ENCODE measurements at regions not wholly inside any gene's neighbourhood (a gene's known extent, or its start where the extent isn't known, plus 50 kb on each side); places are given as distances from the start of the nearest gene placed in this dataset.

DNA sequence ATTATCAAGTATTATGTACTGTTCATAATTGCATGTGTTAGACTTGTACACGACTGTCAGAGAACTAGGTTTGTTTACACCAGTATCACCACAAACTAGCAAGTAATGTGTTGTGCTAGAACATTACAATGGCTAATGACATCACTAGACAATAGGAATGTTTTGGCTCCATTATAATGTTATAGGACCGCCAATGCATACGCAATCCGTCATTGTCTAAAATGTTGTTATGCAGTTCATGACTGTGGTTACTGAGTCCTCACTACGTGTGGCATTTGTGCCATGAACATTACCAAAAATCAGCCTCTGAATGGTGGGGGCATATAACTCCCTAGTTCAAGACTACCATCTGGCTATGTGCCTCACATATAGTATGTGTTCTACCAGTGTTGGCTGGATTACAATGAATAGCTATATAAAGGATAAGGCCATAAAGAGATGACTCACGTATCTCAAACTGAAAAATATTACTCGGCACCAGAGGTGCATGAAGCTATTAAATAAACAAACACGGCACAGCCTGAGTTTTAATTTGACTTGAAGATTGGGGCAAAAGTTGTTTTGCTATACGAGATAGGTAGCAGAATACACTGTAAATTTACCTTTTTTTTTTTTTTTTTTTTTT, 89.1 kb upstream of the COL24A1 start:
- Histone ChIP-seq H3K36me3 (ENCODE audit: insufficient read depth, low read length) (no peaks in the 10 kb centered on the region), H3K4me2 (ENCODE audit: low read depth, low read length, poor library complexity, severe bottlenecking) (no peak overlapping the region), H3K79me2 (ENCODE audit: insufficient read depth, low read length) (no peaks in the 10 kb centered on the region), H3K4me1 (ENCODE audit: insufficient read depth, low read length, poor library complexity, severe bottlenecking) (no peaks in the 10 kb centered on the region), H3K4me3 (ENCODE audit: low read length, poor library complexity, severe bottlenecking) (no peak overlapping the region), H3K9me2 (replicated peaks; ENCODE audit: low read depth, low read length) (no peaks in the 10 kb centered on the region), H3K27me3 (ENCODE audit: insufficient read depth, low read length, poor library complexity, severe bottlenecking) (no peaks in the 10 kb centered on the region), H4K20me1 (ENCODE audit: insufficient read depth, low read length, poor library complexity, severe bottlenecking) (no peaks in the 10 kb centered on the region), H2AFZ (ENCODE audit: low read length) (no peak overlapping the region), H3K9me3 (ENCODE audit: insufficient read depth, low read depth, low read length) (no peaks in the 10 kb centered on the region), H3F3A (ENCODE audit: low read depth) (no peaks in the 10 kb centered on the region), H3K9ac (ENCODE audit: low read depth, low read length, poor library complexity, severe bottlenecking) (no peak overlapping the region)
- TF ChIP-seq EZH2phosphoT487 (IDR thresholded peaks at IDR 0.05; ENCODE audit: borderline replicate concordance) (no peak), CTCF (conservative IDR thresholded peaks at IDR 0.05; ENCODE audit: low read length) (no peak)

DNA sequence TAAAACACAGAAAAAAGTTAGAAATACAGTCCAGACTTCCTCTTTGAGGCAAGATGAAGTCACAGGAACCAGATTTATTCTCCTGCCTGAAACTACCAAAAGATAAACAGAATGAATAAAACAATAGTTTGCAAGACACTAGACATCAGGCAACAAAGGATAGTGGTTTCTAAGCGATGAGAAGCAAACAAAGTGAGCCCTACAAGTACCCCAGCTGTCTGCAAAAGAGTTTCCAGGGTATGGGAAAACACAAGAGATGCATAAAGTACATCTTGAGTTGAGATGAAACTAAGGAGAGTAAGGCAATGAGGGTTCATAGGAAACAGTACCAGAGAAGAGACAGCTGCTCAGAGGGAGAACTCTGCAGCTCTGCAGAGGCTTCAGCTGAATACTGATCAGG, 83.3 kb upstream of the COL24A1 start:
- Histone ChIP-seq H3K4me3 (ENCODE audit: low read length, poor library complexity, severe bottlenecking) (no peak overlapping the region), H3K9ac (ENCODE audit: low read depth, low read length, poor library complexity, severe bottlenecking) (no peak overlapping the region), H3K79me2 (ENCODE audit: insufficient read depth, low read length) (no peaks in the 10 kb centered on the region), H3K9me2 (replicated peaks; ENCODE audit: low read depth, low read length) (no peaks in the 10 kb centered on the region), H3F3A (ENCODE audit: low read depth) (no peaks in the 10 kb centered on the region), H2AFZ (ENCODE audit: low read length) (no peak overlapping the region), H4K20me1 (ENCODE audit: insufficient read depth, low read length, poor library complexity, severe bottlenecking) (no peaks in the 10 kb centered on the region), H3K4me1 (ENCODE audit: insufficient read depth, low read length, poor library complexity, severe bottlenecking) (no peaks in the 10 kb centered on the region), H3K4me2 (ENCODE audit: low read depth, low read length, poor library complexity, severe bottlenecking) (no peak overlapping the region), H3K27me3 (ENCODE audit: insufficient read depth, low read length, poor library complexity, severe bottlenecking) (peaks cover 5% of the 10 kb centered on the region), H3K9me3 (ENCODE audit: insufficient read depth, low read depth, low read length) (peaks cover 9% of the 10 kb centered on the region; the same call in 1 of the 2 replicates), H3K36me3 (ENCODE audit: insufficient read depth, low read length) (no peaks in the 10 kb centered on the region)
- TF ChIP-seq EZH2phosphoT487 (IDR thresholded peaks at IDR 0.05; ENCODE audit: borderline replicate concordance) (no peak), CTCF (conservative IDR thresholded peaks at IDR 0.05; ENCODE audit: low read length) (no peak)

DNA sequence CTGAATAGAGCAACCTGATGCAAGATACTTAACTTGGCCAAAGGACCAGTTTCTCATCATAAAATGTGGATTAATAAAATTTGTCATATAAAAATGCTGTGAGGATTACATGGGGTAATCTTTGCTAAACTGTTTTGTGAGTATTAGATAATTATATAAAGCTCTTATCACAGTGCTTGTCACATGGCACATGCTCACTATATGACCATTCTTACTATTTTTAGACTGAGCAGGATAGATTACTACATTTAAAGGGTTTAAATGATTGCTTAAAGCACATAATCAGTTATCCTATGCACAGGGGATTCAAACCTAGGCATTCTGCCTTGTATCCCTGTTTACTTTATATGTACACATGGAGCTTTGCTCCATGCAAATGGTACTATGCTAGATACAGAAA, 82.9 kb upstream of the COL24A1 start:
- peaks cover 9% of the 10 kb centered on the region; the same call in 1 of the 2 replicates for H3K9me3 ChIP-seq (ENCODE audit: insufficient read depth, low read depth, low read length)
- H3K9me2 ChIP-seq (replicated peaks; ENCODE audit: low read depth, low read length): no peaks in the 10 kb centered on the region
- H4K20me1 ChIP-seq (ENCODE audit: insufficient read depth, low read length, poor library complexity, severe bottlenecking): no peaks in the 10 kb centered on the region
- TF ChIP-seq CTCF (conservative IDR thresholded peaks at IDR 0.05; ENCODE audit: low read length) (no peak), EZH2phosphoT487 (IDR thresholded peaks at IDR 0.05; ENCODE audit: borderline replicate concordance) (no peak)
- no peak overlapping the region for H3K9ac ChIP-seq (ENCODE audit: low read depth, low read length, poor library complexity, severe bottlenecking)
- H3K79me2 ChIP-seq (ENCODE audit: insufficient read depth, low read length): no peaks in the 10 kb centered on the region
- peaks cover under 1% of the 10 kb centered on the region for H3K4me1 ChIP-seq (ENCODE audit: insufficient read depth, low read length, poor library complexity, severe bottlenecking)
- H3K27me3 ChIP-seq (ENCODE audit: insufficient read depth, low read length, poor library complexity, severe bottlenecking): peaks cover 5% of the 10 kb centered on the region
- no peak overlapping the region for H3K4me3 ChIP-seq (ENCODE audit: low read length, poor library complexity, severe bottlenecking)
- no peak overlapping the region for H3K4me2 ChIP-seq (ENCODE audit: low read depth, low read length, poor library complexity, severe bottlenecking)
- H2AFZ ChIP-seq (ENCODE audit: low read length): no peak overlapping the region
- no peaks in the 10 kb centered on the region for H3K36me3 ChIP-seq (ENCODE audit: insufficient read depth, low read length)
- H3F3A ChIP-seq (ENCODE audit: low read depth): no peaks in the 10 kb centered on the region

Data from Loucy (cell line).